ENCODE measurements at regions not wholly inside any gene's neighbourhood (a gene's known extent, or its start where the extent isn't known, plus 50 kb on each side); places are given as distances from the start of the nearest gene placed in this dataset.

DNA sequence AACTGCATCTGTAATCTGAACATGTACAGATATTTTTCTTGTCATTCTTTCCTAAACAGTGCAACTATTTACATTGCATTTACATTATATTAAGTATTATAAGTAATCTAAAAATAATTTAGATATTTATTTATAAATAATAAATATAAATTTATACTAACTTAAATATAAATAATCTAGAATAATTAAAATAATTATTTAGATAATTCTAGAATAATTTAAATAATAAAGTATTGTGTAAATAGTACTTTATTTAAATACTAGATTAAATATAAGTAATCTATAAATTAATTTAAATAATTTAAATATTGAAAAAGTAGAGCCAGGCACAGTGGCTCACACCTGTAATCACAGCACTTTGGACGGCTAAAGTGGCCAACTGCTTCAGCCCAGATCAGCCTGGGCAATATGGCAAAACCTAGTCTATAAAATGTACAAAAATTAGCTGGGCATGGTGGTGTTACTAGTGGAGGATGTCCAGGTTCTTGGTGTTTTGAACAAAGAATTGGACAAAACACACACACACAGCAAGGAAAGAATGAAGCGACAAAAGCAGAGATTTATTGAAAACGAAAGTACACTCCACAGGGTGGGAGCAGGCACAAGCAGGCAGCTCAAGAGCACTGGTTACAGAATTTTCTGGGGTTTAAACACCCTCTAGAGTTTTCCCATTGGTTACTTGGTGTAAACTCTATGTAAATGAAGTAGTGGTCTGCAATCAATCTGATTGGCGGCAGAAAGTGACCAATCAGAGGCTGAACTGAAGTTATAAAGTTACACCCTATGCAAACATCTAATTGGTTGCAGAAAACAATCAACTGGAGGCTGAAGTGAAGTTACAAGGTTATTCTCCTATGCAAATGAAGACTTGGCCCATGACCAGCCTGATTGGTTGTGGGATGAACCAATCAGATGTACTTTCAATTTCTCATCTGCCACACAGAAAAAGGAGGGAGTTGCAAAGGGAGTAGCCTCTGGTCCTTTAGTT, 100.2 kb upstream of the SP4 start:
- TF ChIP-seq, protein P1, sequence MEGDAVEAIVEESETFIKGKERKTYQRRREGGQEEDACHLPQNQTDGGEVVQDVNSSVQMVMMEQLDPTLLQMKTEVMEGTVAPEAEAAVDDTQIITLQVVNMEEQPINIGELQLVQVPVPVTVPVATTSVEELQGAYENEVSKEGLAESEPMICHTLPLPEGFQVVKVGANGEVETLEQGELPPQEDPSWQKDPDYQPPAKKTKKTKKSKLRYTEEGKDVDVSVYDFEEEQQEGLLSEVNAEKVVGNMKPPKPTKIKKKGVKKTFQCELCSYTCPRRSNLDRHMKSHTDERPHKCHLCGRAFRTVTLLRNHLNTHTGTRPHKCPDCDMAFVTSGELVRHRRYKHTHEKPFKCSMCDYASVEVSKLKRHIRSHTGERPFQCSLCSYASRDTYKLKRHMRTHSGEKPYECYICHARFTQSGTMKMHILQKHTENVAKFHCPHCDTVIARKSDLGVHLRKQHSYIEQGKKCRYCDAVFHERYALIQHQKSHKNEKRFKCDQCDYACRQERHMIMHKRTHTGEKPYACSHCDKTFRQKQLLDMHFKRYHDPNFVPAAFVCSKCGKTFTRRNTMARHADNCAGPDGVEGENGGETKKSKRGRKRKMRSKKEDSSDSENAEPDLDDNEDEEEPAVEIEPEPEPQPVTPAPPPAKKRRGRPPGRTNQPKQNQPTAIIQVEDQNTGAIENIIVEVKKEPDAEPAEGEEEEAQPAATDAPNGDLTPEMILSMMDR (IDR thresholded peaks at IDR 0.05): no peak
- TF ChIP-seq POLR2A (IDR thresholded peaks at IDR 0.05) (no peak), EP300 (IDR thresholded peaks at IDR 0.05) (no peak)

All from sigmoid colon (tissue), 4 donors.